Right lobe of liver (tissue), 4 donors: ENCODE measurements at regions not wholly inside any gene's neighbourhood (a gene's known extent, or its start where the extent isn't known, plus 50 kb on each side); places are given as distances from the start of the nearest gene placed in this dataset.

ENCODE experiments used
- CTCF ChIP-seq, 4 donors: fragments of 200-600 bp in 3 of 4; fragments of 450-650 bp in 1 of 4; IDR thresholded peaks; one replicate each; pipeline versions ENCODE4 v1.5.1 to v1.8.0; 2016 to 2022; ENCODE audit warnings: antibody characterized with exemption in 4 of 4, mild to moderate bottlenecking in 2 of 4
- POLR2A ChIP-seq: fragments of 450-650 bp; IDR thresholded peaks from one replicate; pipeline ENCODE4 v1.6.1; 2017; ENCODE audit warnings: antibody characterized with exemption, mild to moderate bottlenecking
- donor health status: DM: no; HTN: no; CAD: no.
- donor health status: DM: no; HTN: no; CAD: no.
- donor health status: DM: no; HTN: yes; CAD: no.

- no peak for TF ChIP-seq CTCF (IDR thresholded peaks at IDR 0.05)
- no peak for TF ChIP-seq POLR2A
Measured at GRCh38 chr3:82558081-82558480, 796.6 kb upstream of the GBE1 start.
